ENCODE measurements at regions not wholly inside any gene's neighbourhood (a gene's known extent, or its start where the extent isn't known, plus 50 kb on each side); places are given as distances from the start of the nearest gene placed in this dataset.

DNA sequence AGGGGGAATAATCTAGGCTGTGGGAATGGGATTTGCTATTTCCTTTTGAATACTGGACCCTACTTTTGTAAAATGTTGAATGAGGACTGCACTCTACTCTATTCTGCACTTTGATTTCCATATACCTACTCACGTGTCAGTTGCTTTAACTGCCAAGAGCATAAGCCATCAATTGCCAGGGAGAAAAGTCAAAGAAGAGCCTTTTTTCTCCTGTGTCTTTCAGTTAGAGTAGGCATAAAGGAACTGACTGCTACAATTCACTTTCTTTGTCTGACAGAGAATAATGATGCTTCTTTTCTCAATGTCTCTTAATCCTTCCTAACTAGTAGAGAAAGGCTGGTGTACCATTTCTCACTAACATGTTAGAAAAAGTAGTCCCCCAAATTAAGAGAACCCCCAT lies 231.6 kb downstream of the ELAVL2 start:
- Histone ChIP-seq H3K27me3 (replicated peaks; ENCODE audit: insufficient read depth) (no peaks in the 10 kb centered on the region), H3K36me3 (no peaks in the 10 kb centered on the region), H3K4me1 (ENCODE audit: control insufficient read depth in 1 of 2, low read depth in 2 of 2) (peaks cover 0 to 7% of the 10 kb centered on the region in 2 donors), H3K9me3 (no peaks in the 10 kb centered on the region), H3K27ac (no peak overlapping the region), H3K4me3 (no peak overlapping the region)
- TF ChIP-seq, protein P1, sequence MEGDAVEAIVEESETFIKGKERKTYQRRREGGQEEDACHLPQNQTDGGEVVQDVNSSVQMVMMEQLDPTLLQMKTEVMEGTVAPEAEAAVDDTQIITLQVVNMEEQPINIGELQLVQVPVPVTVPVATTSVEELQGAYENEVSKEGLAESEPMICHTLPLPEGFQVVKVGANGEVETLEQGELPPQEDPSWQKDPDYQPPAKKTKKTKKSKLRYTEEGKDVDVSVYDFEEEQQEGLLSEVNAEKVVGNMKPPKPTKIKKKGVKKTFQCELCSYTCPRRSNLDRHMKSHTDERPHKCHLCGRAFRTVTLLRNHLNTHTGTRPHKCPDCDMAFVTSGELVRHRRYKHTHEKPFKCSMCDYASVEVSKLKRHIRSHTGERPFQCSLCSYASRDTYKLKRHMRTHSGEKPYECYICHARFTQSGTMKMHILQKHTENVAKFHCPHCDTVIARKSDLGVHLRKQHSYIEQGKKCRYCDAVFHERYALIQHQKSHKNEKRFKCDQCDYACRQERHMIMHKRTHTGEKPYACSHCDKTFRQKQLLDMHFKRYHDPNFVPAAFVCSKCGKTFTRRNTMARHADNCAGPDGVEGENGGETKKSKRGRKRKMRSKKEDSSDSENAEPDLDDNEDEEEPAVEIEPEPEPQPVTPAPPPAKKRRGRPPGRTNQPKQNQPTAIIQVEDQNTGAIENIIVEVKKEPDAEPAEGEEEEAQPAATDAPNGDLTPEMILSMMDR (IDR thresholded peaks at IDR 0.05) = no peak
- DNase-seq (ENCODE audit: low spot score) = no peak
- no peak for ATAC-seq (ENCODE audit: insufficient number of reproducible peaks, low FRiP score, low read depth)

DNA sequence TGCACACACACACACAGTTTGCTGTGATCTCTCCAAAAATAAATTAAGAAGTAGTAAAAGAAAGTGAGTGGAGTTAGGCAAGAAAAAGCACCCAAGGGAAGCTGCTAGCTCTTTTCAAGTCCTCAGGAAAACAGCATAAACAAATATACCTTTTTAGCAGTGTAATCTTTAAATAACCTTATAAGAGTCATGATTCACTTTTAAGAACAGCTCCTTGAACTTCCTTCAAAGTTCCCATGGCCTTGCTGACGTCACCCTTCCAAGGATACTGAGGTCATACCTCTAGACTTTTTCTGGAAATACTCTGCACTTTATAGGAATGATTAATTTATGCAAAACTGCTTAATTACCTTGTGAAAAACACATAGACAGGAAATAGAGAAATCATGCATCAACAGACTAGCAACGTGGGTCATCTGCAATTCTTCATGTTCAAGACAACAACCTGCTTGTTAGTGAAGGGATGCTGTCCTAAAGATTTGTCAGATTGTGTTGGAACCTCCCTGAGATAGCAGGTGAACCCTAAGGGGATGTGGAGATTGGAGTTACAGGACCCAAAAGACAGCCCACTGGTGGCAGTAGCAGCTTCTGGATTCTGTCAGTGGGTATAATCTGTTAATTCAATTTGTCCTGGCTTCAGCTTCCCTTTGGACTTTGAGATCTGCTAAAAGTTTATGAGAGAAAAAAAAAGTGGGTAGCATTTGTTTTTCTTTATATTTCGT lies 229.0 kb downstream of the ELAVL2 start:
- Histone ChIP-seq H3K27ac (no peak overlapping the region), H3K4me3 (no peak overlapping the region)
- TF ChIP-seq, protein P1 (IDR thresholded peaks at IDR 0.05) = no peak

DNA sequence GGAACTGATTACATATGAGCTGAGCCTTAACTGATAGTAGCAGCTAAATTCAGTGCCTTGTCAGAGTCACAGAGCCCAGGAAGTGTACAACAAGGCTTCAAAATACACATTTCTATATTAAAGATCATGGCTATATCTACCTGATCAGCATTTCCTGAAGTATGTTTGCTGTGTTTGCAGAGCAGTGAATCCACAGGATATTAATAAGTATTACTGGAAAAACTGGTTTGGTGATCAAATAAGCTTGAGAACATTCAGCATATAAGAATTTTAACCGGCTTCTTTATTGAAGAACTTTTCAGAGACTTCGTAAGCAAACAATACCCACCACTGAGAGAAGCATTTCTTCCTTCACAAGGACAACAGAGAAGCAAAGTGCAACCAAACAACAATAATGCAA lies 227.0 kb downstream of the ELAVL2 start:
- H3K27ac ChIP-seq = no peak overlapping the region
- H3K9me3 ChIP-seq = no peaks in the 10 kb centered on the region
- no peaks in the 10 kb centered on the region for H3K4me1 ChIP-seq (ENCODE audit: control insufficient read depth in 1 of 2, low read depth in 2 of 2)
- TF ChIP-seq, protein P1 (IDR thresholded peaks at IDR 0.05) = no peak
- H3K27me3 ChIP-seq (replicated peaks; ENCODE audit: insufficient read depth) = no peaks in the 10 kb centered on the region
- no peaks in the 10 kb centered on the region for H3K36me3 ChIP-seq
- no peak for ATAC-seq (ENCODE audit: insufficient number of reproducible peaks, low FRiP score, low read depth)
- H3K4me3 ChIP-seq = no peak overlapping the region
- DNase-seq (ENCODE audit: low spot score) = no peak

More for the DNA sequence above, 229.0 kb downstream of the ELAVL2 start:
- H3K4me1 ChIP-seq (ENCODE audit: control insufficient read depth in 1 of 2, low read depth in 2 of 2) = no peaks in the 10 kb centered on the region
- H3K36me3 ChIP-seq = no peaks in the 10 kb centered on the region
- H3K27me3 ChIP-seq (replicated peaks; ENCODE audit: insufficient read depth) = no peaks in the 10 kb centered on the region
- no peaks in the 10 kb centered on the region for H3K9me3 ChIP-seq
- DNase-seq (ENCODE audit: low spot score) (no peak), ATAC-seq (ENCODE audit: insufficient number of reproducible peaks, low FRiP score, low read depth) (no peak)

DNA sequence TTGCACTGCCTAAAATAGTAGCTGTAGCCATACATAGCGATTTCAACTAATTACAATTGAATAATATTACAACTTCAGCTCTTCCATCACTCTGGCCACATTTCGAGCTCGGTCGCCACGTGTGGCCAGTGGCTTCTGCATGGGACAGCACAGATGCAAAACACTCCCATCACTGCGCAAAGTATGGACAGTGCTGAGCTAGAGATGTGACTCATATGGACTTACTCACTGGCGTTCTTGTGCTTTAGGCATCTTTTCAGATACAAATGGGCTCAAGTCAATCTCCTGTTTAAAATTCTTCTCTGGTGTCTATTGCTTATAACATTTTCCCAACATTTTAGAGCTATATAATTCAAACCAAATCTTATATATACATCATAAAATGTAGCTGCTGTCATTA lies 222.7 kb downstream of the ELAVL2 start:
- DNase-seq (ENCODE audit: low spot score) (no peak), ATAC-seq (ENCODE audit: insufficient number of reproducible peaks, low FRiP score, low read depth) (no peak)
- Histone ChIP-seq H3K27ac (no peak overlapping the region), H3K27me3 (replicated peaks; ENCODE audit: insufficient read depth) (no peaks in the 10 kb centered on the region), H3K4me3 (no peak overlapping the region), H3K9me3 (no peaks in the 10 kb centered on the region), H3K4me1 (ENCODE audit: control insufficient read depth in 1 of 2, low read depth in 2 of 2) (no peaks in the 10 kb centered on the region), H3K36me3 (no peaks in the 10 kb centered on the region)
- TF ChIP-seq, protein P1 (IDR thresholded peaks at IDR 0.05) = no peak

DNA sequence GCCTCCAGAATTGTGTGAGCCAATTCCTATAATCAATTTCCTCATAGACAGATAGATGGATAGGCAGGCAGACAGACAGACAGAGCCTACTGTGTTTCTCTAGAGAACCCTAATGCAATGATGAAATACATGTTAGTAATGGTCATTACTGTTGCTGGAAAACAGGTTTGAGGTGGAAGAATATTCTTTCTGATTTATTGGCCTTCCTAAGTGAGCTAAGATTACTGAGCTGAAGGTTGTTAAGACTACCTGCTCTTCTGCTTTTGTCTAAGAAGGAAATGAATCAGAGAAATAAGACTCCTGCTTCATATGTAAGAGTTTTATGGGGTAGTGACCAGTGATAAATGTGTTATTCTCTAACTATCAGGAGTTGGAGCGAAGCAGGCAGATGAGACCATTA lies 219.9 kb downstream of the ELAVL2 start:
- ATAC-seq (ENCODE audit: insufficient number of reproducible peaks, low FRiP score, low read depth) (no peak), DNase-seq (ENCODE audit: low spot score) (no peak)
- H3K27me3 ChIP-seq (replicated peaks; ENCODE audit: insufficient read depth) = no peaks in the 10 kb centered on the region
- H3K36me3 ChIP-seq = no peaks in the 10 kb centered on the region
- TF ChIP-seq, protein P1 (IDR thresholded peaks at IDR 0.05) = no peak
- no peaks in the 10 kb centered on the region for H3K4me1 ChIP-seq (ENCODE audit: control insufficient read depth in 1 of 2, low read depth in 2 of 2)
- no peak overlapping the region for H3K27ac ChIP-seq
- H3K4me3 ChIP-seq = no peak overlapping the region
- H3K9me3 ChIP-seq = no peaks in the 10 kb centered on the region

All from thoracic aorta (tissue), 2 donors.